ENCODE measurements at regions not wholly inside any gene's neighbourhood (a gene's known extent, or its start where the extent isn't known, plus 50 kb on each side); places are given as distances from the start of the nearest gene placed in this dataset.

DNA sequence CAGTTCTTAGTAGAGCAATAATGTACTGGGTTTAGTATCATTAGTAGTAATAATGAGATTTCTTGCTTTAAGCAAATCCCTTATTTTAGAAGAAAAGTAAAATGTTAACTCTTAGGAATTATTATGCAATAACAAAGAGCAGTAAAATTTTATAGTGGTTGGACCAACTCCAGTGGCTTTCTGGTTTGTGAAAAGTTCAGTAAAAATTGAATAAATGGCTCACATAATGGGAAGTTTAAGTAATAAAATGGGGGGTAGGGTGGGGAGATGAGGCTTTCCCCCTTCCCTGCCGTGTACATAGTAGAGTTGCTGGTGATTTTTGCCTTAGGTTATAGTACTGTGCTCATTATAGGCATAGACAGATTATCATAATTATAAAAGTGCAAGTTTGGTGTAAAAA lies 250.5 kb upstream of the ATP2B1 start:
- TF ChIP-seq POLR2A (IDR thresholded peaks at IDR 0.05; ENCODE audit: low read depth, low read length) (no peak), POLR2AphosphoS5 (IDR thresholded peaks at IDR 0.05; ENCODE audit: insufficient read depth, low read depth, low read length) (no peak)
- TF ChIP-seq, protein P1, sequence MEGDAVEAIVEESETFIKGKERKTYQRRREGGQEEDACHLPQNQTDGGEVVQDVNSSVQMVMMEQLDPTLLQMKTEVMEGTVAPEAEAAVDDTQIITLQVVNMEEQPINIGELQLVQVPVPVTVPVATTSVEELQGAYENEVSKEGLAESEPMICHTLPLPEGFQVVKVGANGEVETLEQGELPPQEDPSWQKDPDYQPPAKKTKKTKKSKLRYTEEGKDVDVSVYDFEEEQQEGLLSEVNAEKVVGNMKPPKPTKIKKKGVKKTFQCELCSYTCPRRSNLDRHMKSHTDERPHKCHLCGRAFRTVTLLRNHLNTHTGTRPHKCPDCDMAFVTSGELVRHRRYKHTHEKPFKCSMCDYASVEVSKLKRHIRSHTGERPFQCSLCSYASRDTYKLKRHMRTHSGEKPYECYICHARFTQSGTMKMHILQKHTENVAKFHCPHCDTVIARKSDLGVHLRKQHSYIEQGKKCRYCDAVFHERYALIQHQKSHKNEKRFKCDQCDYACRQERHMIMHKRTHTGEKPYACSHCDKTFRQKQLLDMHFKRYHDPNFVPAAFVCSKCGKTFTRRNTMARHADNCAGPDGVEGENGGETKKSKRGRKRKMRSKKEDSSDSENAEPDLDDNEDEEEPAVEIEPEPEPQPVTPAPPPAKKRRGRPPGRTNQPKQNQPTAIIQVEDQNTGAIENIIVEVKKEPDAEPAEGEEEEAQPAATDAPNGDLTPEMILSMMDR (IDR thresholded peaks at IDR 0.05; ENCODE audit: extremely low read depth in 1 of 2, insufficient read depth in 1 of 2, low read depth in 1 of 2, low read length in 2 of 2), result no peak
